HCT116 (cell line): ENCODE measurements at regions not wholly inside any gene's neighbourhood (a gene's known extent, or its start where the extent isn't known, plus 50 kb on each side); places are given as distances from the start of the nearest gene placed in this dataset.

Experiments
- ATAC-seq: fragments of 200-7000 bp; cut with Tn5 transposase; 2 replicates; pipeline ENCODE4 v1.9.1; 2020; ENCODE audit warnings: mild to moderate bottlenecking, moderate library complexity
- BruUV-seq: library from RNA; stranded (reverse); fragments of 400-500 nt; replicated peaks from 2 replicates; lab custom pipeline; 2021; lab: Mats Ljungman, UMichigan
- CTCF ChIA-PET: fragments of 300-600 bp; sonication (Branson Sonifier 250); formaldehyde crosslinking; loops from one replicate; lab custom pipeline; 2021; ENCODE audit warnings: antibody characterized with exemption; lab: Charles Lee
- POLR2A ChIA-PET: fragments of 300-600, 350-600 bp; sonication (Branson Sonifier 250); formaldehyde crosslinking; loops from one replicate; lab custom pipeline; 2021; ENCODE audit warnings: antibody characterized with exemption; lab: Charles Lee
- RAD21 ChIA-PET, 2 experiments: fragments of 300-600 bp; sonication (Branson Sonifier 250); formaldehyde crosslinking; loops; one replicate each; lab custom pipeline; 2023; ENCODE audit warnings: low total read pairs in 2 of 2; ENCODE audit not compliant: uncharacterized antibody in 2 of 2, unreplicated experiment in 2 of 2, low non-redundant PET in 1 of 2; lab: Charles Lee
- DNase-seq: peaks from one replicate; pipeline ENCODE4 v3.0.0-alpha.2; 2010; ENCODE audit warnings: low read depth, low spot score
- H2AFZ ChIP-seq: fragments of 200-600 bp; shearing (Covaris generic), sonication (generic); 2 replicates; pipeline ENCODE4 v1.6.1; 2017; ENCODE audit warnings: low read depth, mixed run types, mixed read lengths, antibody characterized with exemption, low read length; ENCODE audit not compliant: poor library complexity, severe bottlenecking
- H3K27ac ChIP-seq: 2 replicates; pipeline ENCODE4 v1.5.1; 2012; ENCODE audit warnings: low read depth, low read length
- H3K27me3 ChIP-seq: fragments of 200-600 bp; sonication (generic); 2 replicates; pipeline ENCODE4 v1.6.1; 2016; ENCODE audit warnings: mixed run types, low read length, mixed read lengths; ENCODE audit not compliant: insufficient read depth
- H3K36me3 ChIP-seq, 2 experiments: fragments of 200-500 bp in 1 of 2; fragments of 200-600 bp in 1 of 2; sonication (Bioruptor generic) in 1 of 2; sonication (generic) in 1 of 2; 2 replicates each; pipeline versions ENCODE4 v1.5.1 to v1.6.1; 2014 to 2016; ENCODE audit warnings: low read length in 2 of 2, inconsistent platforms in 1 of 2, mixed read lengths in 1 of 2, mixed run types in 1 of 2; ENCODE audit not compliant: insufficient read depth in 2 of 2, control insufficient read depth in 1 of 2
- H3K4me1 ChIP-seq, 2 experiments: fragments of 200-600 bp in 1 of 2; sonication (generic) in 1 of 2; 2 replicates each; pipeline versions ENCODE4 v1.5.1 to v1.6.1; 2012 to 2017; ENCODE audit warnings: low read length in 2 of 2, inconsistent platforms in 1 of 2, mild to moderate bottlenecking in 1 of 2, mixed read lengths in 1 of 2, mixed run types in 1 of 2, moderate library complexity in 1 of 2; ENCODE audit not compliant: insufficient read depth in 2 of 2, control insufficient read depth in 1 of 2
- H3K4me2 ChIP-seq: fragments of 200-600 bp; sonication (generic); 2 replicates; pipeline ENCODE4 v1.6.1; 2017; ENCODE audit warnings: mixed run types, low read length, mixed read lengths
- H3K4me3 ChIP-seq, 2 experiments: fragments of 200-600 bp in 1 of 2; sonication (generic) in 1 of 2; replicated peaks in 1 of 2; 2 replicates each; pipeline ENCODE4 v1.5.1; 2011 to 2016; ENCODE audit warnings: low read length in 2 of 2, control low read depth in 1 of 2, low read depth in 1 of 2, mild to moderate bottlenecking in 1 of 2, mixed read lengths in 1 of 2, mixed run types in 1 of 2
- H3K79me2 ChIP-seq: fragments of 200-600 bp; sonication (generic); 2 replicates; pipeline ENCODE4 v1.6.1; 2017; ENCODE audit warnings: mild to moderate bottlenecking, mixed run types, low read length, moderate library complexity, mixed read lengths; ENCODE audit not compliant: insufficient read depth
- H3K9ac ChIP-seq: fragments of 200-600 bp; sonication (generic); 2 replicates; pipeline ENCODE4 v1.6.1; 2016; ENCODE audit warnings: low read length, mixed read lengths
- H3K9me2 ChIP-seq: fragments of 200-600 bp; sonication (generic), shearing (Covaris generic); 2 replicates; pipeline ENCODE4 v1.6.1; 2017; ENCODE audit warnings: mixed run types, mild to moderate bottlenecking, moderate library complexity; ENCODE audit not compliant: insufficient read depth
- H3K9me3 ChIP-seq, 2 experiments: fragments of 200-500 bp in 1 of 2; fragments of 200-600 bp in 1 of 2; sonication (Bioruptor generic) in 1 of 2; sonication (generic) in 1 of 2; 2 replicates each; pipeline ENCODE4 v1.6.1; 2014 to 2017; ENCODE audit warnings: low read length in 2 of 2, mixed read lengths in 2 of 2, inconsistent platforms in 1 of 2, low read depth in 1 of 2, mild to moderate bottlenecking in 1 of 2, mixed run types in 1 of 2, moderate library complexity in 1 of 2; ENCODE audit not compliant: control insufficient read depth in 1 of 2, insufficient read depth in 1 of 2
- H4K20me1 ChIP-seq: fragments of 200-600 bp; sonication (generic), shearing (Covaris generic); 2 replicates; pipeline ENCODE4 v1.6.1; 2017; ENCODE audit warnings: mixed run types, mild to moderate bottlenecking, moderate library complexity; ENCODE audit not compliant: insufficient read depth
- CBX3 ChIP-seq: IDR thresholded peaks from 2 replicates; pipeline ENCODE4 v1.6.1; 2012; ENCODE audit warnings: low read depth
- CEBPB ChIP-seq: IDR thresholded peaks from 2 replicates; pipeline ENCODE4 v1.6.1; 2012; ENCODE audit warnings: low read depth
- ELF1 ChIP-seq: IDR thresholded peaks from 2 replicates; pipeline ENCODE4 v1.6.1; 2012; ENCODE audit warnings: low read depth, borderline replicate concordance
- EZH2 ChIP-seq: fragments of 200-600 bp; sonication (generic); IDR thresholded peaks from 2 replicates; pipeline ENCODE4 v1.6.1; 2017; ENCODE audit warnings: antibody characterized with exemption, mixed run types
- JUND ChIP-seq: IDR thresholded peaks from 2 replicates; pipeline ENCODE4 v1.6.1; 2012
- POLR2A ChIP-seq: IDR thresholded peaks from 2 replicates; pipeline ENCODE4 v1.7.0; 2011; ENCODE audit warnings: borderline replicate concordance; ENCODE audit not compliant: insufficient read depth, insufficient read length; ENCODE audit errors: extremely low read depth
- POLR2AphosphoS5 ChIP-seq: IDR thresholded peaks from 2 replicates; pipeline ENCODE4 v1.6.1; 2011; ENCODE audit warnings: mild to moderate bottlenecking, low read depth, low read length, moderate library complexity
- RAD21 ChIP-seq: IDR thresholded peaks from 2 replicates; pipeline ENCODE4 v1.6.1; 2012; ENCODE audit warnings: low read depth, mild to moderate bottlenecking
- SP1 ChIP-seq: IDR thresholded peaks from 2 replicates; pipeline ENCODE4 v1.6.1; 2012; ENCODE audit warnings: low read depth
- YY1 ChIP-seq: IDR thresholded peaks from 2 replicates; pipeline ENCODE4 v1.6.1; 2011; ENCODE audit warnings: low read length, low read depth, moderate library complexity, mild to moderate bottlenecking; ENCODE audit not compliant: insufficient replicate concordance; ENCODE audit errors: extremely low read depth
- ZFX ChIP-seq: fragments of 450-650 bp; IDR thresholded peaks from 2 replicates; pipeline ENCODE4 v1.6.1; 2017
- intact Hi-C: fragments of 100-400 bp; cut with micrococcal nuclease; formaldehyde crosslinking; loops from 2 replicates; pipeline ENCODE4 v1.10.0; 2022
- TF ChIP-seq, protein P1 (sequence below): IDR thresholded peaks from 2 replicates; pipeline ENCODE4 v1.6.1; 2012
- TF ChIP-seq, protein P2 (sequence below): IDR thresholded peaks from 2 replicates; pipeline ENCODE4 v1.6.1; 2012
- TF ChIP-seq, protein P3 (sequence below): IDR thresholded peaks from 2 replicates; pipeline ENCODE4 v1.6.1; 2011; ENCODE audit warnings: mild to moderate bottlenecking, low read length, moderate library complexity; ENCODE audit not compliant: insufficient replicate concordance; ENCODE audit errors: extremely low read depth
- TF ChIP-seq, protein P4 (sequence below), 3 experiments: fragments of 200-600 bp in 1 of 3; sonication (generic) in 1 of 3; IDR thresholded peaks in 2 of 3; conservative IDR thresholded peaks in 1 of 3; 2 replicates each; pipeline ENCODE4 v1.5.1; 2012 to 2017; ENCODE audit warnings: low read depth in 2 of 3, low read length in 2 of 3, antibody characterized with exemption in 1 of 3, borderline replicate concordance in 1 of 3, control low read depth in 1 of 3, mild to moderate bottlenecking in 1 of 3, mixed read lengths in 1 of 3, mixed run types in 1 of 3, moderate library complexity in 1 of 3; ENCODE audit not compliant: insufficient read depth in 1 of 3

GRCh38 chr10:4708123-4708759 is 117.8 kb upstream of the AKR1E2 start:
- H3K4me3 ChIP-seq: no peak overlapping the region
- DNase-seq: no peak

DNA sequence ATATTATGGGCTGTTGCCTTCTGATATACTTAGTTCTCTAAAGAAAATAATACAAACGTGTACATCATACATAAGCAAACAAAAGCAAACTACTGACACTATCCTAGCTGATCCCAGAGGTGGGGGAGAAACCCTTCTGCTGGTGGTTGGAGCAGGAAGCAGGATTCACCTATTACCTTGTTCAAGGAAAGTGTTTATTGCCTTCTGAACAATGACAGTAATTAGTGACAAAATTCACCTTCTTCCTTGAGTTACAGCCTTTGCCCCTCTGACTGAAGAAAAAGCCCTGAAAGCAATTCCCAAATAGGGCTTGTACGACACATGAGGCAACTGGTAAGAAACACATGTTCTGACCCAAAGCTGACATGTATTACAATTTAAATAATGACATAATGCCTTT is 118.8 kb upstream of the AKR1E2 start:
- RAD21 ChIA-PET: no interaction called here
- DNase-seq: no peak
- CTCF ChIA-PET: no interaction called here
- Histone ChIP-seq H3K9me2 (no peaks in the 10 kb centered on the region), H3K4me1 (peaks cover 3 to 33% of the 10 kb centered on the region in 2 experiments; a peak in 2 of 4 replicates), H3K4me3 (no peak overlapping the region), H4K20me1 (no peaks in the 10 kb centered on the region), H3K4me2 (no peak overlapping the region), H3K79me2 (no peaks in the 10 kb centered on the region), H3K9ac (no peak overlapping the region), H3K27me3 (no peaks in the 10 kb centered on the region), H3K27ac (no peak overlapping the region), H3K9me3 (no peaks in the 10 kb centered on the region), H2AFZ (peak overlapping the region; percentile 10), H3K36me3 (no peaks in the 10 kb centered on the region)
- intact Hi-C loops: no loop called here
- ATAC-seq: no peak
- POLR2A ChIA-PET: no interaction called here
- no TSS peak for BruUV-seq
- TF ChIP-seq, protein P1, sequence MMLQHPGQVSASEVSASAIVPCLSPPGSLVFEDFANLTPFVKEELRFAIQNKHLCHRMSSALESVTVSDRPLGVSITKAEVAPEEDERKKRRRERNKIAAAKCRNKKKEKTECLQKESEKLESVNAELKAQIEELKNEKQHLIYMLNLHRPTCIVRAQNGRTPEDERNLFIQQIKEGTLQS: no peak
- TF ChIP-seq POLR2AphosphoS5 (no peak), CEBPB (no peak), EZH2 (no peak), POLR2A (no peak), ZFX (no peak), ELF1 (no peak), SP1 (no peak), YY1 (no peak)
- TF ChIP-seq, protein P2, sequence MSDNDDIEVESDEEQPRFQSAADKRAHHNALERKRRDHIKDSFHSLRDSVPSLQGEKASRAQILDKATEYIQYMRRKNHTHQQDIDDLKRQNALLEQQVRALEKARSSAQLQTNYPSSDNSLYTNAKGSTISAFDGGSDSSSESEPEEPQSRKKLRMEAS: no peak
- TF ChIP-seq, protein P3, sequence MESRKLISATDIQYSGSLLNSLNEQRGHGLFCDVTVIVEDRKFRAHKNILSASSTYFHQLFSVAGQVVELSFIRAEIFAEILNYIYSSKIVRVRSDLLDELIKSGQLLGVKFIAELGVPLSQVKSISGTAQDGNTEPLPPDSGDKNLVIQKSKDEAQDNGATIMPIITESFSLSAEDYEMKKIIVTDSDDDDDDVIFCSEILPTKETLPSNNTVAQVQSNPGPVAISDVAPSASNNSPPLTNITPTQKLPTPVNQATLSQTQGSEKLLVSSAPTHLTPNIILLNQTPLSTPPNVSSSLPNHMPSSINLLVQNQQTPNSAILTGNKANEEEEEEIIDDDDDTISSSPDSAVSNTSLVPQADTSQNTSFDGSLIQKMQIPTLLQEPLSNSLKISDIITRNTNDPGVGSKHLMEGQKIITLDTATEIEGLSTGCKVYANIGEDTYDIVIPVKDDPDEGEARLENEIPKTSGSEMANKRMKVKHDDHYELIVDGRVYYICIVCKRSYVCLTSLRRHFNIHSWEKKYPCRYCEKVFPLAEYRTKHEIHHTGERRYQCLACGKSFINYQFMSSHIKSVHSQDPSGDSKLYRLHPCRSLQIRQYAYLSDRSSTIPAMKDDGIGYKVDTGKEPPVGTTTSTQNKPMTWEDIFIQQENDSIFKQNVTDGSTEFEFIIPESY: no peak

More at GRCh38 chr10:4708123-4708759, 117.8 kb upstream of the AKR1E2 start:
- TF ChIP-seq JUND: no peak
- TF ChIP-seq, protein P4, sequence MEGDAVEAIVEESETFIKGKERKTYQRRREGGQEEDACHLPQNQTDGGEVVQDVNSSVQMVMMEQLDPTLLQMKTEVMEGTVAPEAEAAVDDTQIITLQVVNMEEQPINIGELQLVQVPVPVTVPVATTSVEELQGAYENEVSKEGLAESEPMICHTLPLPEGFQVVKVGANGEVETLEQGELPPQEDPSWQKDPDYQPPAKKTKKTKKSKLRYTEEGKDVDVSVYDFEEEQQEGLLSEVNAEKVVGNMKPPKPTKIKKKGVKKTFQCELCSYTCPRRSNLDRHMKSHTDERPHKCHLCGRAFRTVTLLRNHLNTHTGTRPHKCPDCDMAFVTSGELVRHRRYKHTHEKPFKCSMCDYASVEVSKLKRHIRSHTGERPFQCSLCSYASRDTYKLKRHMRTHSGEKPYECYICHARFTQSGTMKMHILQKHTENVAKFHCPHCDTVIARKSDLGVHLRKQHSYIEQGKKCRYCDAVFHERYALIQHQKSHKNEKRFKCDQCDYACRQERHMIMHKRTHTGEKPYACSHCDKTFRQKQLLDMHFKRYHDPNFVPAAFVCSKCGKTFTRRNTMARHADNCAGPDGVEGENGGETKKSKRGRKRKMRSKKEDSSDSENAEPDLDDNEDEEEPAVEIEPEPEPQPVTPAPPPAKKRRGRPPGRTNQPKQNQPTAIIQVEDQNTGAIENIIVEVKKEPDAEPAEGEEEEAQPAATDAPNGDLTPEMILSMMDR (IDR thresholded peaks at IDR 0.05 in 2 of 3, conservative IDR thresholded peaks at IDR 0.05 in 1 of 3; ENCODE audit: borderline replicate concordance in 1 of 3, insufficient read depth in 1 of 3, low read depth in 2 of 3, low read length in 2 of 3): peak; percentile 17 to 88 (median 80); a peak in 4 of 6 replicates
- TF ChIP-seq RAD21: peak; percentile 32; the same call in 1 of the 2 replicates
- peak; percentile 82; the same call in 1 of the 2 replicates for TF ChIP-seq CBX3
- H3K9me2 ChIP-seq: no peaks in the 10 kb centered on the region
- ATAC-seq: peak; percentile 83
- no peak overlapping the region for H3K4me2 ChIP-seq
- H3K79me2 ChIP-seq: no peaks in the 10 kb centered on the region
- CTCF ChIA-PET: no interaction called here
- BruUV-seq: no TSS peak
- H3K36me3 ChIP-seq: no peaks in the 10 kb centered on the region
- POLR2A ChIA-PET: no interaction called here
- peak overlapping the region; percentile 10 for H2AFZ ChIP-seq
- RAD21 ChIA-PET: no interaction called here
- no peak overlapping the region for H3K27ac ChIP-seq
- intact Hi-C loops: no loop called here
- H3K27me3 ChIP-seq: no peaks in the 10 kb centered on the region
- no peaks in the 10 kb centered on the region for H4K20me1 ChIP-seq
- H3K9me3 ChIP-seq: no peaks in the 10 kb centered on the region
- peaks cover 3 to 33% of the 10 kb centered on the region in 2 experiments; a peak in 2 of 4 replicates for H3K4me1 ChIP-seq
- no peak overlapping the region for H3K9ac ChIP-seq
